HL-60 (cell line): ENCODE measurements at regions not wholly inside any gene's neighbourhood (a gene's known extent, or its start where the extent isn't known, plus 50 kb on each side); places are given as distances from the start of the nearest gene placed in this dataset.

Experiments
- DNase-seq, 2 experiments: peaks; one replicate each; pipeline ENCODE4 v3.0.0-alpha.2; 2010 to 2020; ENCODE audit warnings: low read depth in 1 of 2, low spot score in 1 of 2
- H3K27ac ChIP-seq: fragments of 250-450 bp; sonication (Bioruptor Pico); replicated peaks from 2 replicates; pipeline ENCODE4 v1.5.1; 2020; ENCODE audit warnings: mild to moderate bottlenecking, moderate library complexity
- H3K27me3 ChIP-seq: fragments of 250-450 bp; sonication (Bioruptor Pico); 2 replicates; pipeline ENCODE4 v1.5.1; 2021; ENCODE audit warnings: mild to moderate bottlenecking, moderate library complexity; ENCODE audit not compliant: insufficient read depth, poor library complexity, severe bottlenecking
- H3K4me3 ChIP-seq: replicated peaks from 2 replicates; pipeline ENCODE4 v1.5.1; 2011; ENCODE audit warnings: mild to moderate bottlenecking, control low read depth, low read length; ENCODE audit not compliant: insufficient read depth
- GABPA ChIP-seq: IDR thresholded peaks from 2 replicates; pipeline ENCODE4 v1.6.1; 2012; ENCODE audit warnings: low read depth
- POLR2AphosphoS5 ChIP-seq: IDR thresholded peaks from 2 replicates; pipeline ENCODE4 v1.6.1; 2012; ENCODE audit warnings: low read depth
- REST ChIP-seq: IDR thresholded peaks from 2 replicates; pipeline ENCODE4 v1.6.1; 2012; ENCODE audit warnings: low read depth; ENCODE audit not compliant: insufficient replicate concordance
- SPI1 ChIP-seq: IDR thresholded peaks from 2 replicates; pipeline ENCODE4 v1.6.1; 2012; ENCODE audit warnings: low read depth, mild to moderate bottlenecking, borderline replicate concordance
- TF ChIP-seq, protein P1 (sequence below): IDR thresholded peaks from one replicate; pipeline ENCODE4 v1.5.1; 2011; ENCODE audit warnings: low read length, control low read depth, inconsistent platforms; ENCODE audit not compliant: insufficient read depth

- H3K27ac ChIP-seq: no peak overlapping the region
- DNase-seq: no peak
- no peaks in the 10 kb centered on the region for H3K27me3 ChIP-seq
- no peak for TF ChIP-seq POLR2AphosphoS5
- TF ChIP-seq, protein P1, sequence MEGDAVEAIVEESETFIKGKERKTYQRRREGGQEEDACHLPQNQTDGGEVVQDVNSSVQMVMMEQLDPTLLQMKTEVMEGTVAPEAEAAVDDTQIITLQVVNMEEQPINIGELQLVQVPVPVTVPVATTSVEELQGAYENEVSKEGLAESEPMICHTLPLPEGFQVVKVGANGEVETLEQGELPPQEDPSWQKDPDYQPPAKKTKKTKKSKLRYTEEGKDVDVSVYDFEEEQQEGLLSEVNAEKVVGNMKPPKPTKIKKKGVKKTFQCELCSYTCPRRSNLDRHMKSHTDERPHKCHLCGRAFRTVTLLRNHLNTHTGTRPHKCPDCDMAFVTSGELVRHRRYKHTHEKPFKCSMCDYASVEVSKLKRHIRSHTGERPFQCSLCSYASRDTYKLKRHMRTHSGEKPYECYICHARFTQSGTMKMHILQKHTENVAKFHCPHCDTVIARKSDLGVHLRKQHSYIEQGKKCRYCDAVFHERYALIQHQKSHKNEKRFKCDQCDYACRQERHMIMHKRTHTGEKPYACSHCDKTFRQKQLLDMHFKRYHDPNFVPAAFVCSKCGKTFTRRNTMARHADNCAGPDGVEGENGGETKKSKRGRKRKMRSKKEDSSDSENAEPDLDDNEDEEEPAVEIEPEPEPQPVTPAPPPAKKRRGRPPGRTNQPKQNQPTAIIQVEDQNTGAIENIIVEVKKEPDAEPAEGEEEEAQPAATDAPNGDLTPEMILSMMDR: no peak
- no peak for TF ChIP-seq REST
- TF ChIP-seq GABPA: no peak
- no peak overlapping the region for H3K4me3 ChIP-seq
Measured at GRCh38 chr18:67652288-67652687, 135.8 kb upstream of the DSEL start.

GRCh38 chr18:67651438-67651837, 134.9 kb upstream of the DSEL start:
- Histone ChIP-seq H3K27ac (no peak overlapping the region), H3K27me3 (no peaks in the 10 kb centered on the region), H3K4me3 (no peak overlapping the region)
- DNase-seq: no peak
- TF ChIP-seq POLR2AphosphoS5 (no peak), REST (no peak), GABPA (no peak), SPI1 (no peak)
- TF ChIP-seq, protein P1: no peak

DNA sequence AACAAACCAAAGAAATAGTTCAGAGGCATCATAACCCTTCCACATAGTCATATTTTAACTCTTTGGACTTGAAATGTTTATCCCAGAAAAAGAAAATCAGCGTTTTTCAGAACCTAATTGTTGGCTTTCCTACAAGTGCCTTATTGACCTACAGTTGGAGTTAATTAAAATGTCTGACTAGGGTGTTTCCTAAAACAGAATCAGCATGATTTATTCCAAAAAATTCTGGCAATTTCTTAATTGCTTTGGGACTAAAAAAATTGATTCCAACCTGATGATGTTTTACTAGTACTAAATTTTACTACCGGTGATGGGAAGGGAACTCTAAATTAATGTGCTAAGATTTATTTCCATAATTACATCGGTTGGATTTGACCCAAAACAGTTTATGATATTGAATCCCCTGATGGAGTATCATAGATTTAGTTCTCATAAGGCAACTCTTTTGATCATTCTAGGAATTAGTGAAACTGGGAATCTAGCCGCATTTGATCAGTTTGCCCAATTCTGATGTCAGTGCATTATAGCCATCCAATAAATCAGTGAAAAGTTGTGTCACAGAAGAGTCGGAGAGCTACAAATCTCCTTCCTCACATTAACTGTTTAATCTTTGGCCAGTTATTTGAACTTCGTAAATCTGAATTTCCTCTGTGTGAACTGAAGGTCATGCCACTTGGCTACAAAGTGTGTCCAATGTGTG, 134.3 kb upstream of the DSEL start:
- DNase-seq: no peak
- TF ChIP-seq, protein P1: no peak
- TF ChIP-seq POLR2AphosphoS5 (no peak), REST (no peak), GABPA (no peak)
- Histone ChIP-seq H3K4me3 (no peak overlapping the region), H3K27ac (no peak overlapping the region), H3K27me3 (no peaks in the 10 kb centered on the region)
